MM.1S (cell line): ENCODE measurements at regions not wholly inside any gene's neighbourhood (a gene's known extent, or its start where the extent isn't known, plus 50 kb on each side); places are given as distances from the start of the nearest gene placed in this dataset.

Experiments
- CTCF ChIP-seq: fragments of 300-600 bp; sonication (generic); IDR thresholded peaks from 2 replicates; pipeline ENCODE4 v1.5.1; 2016; ENCODE audit warnings: antibody characterized with exemption, low read length, mixed read lengths
- EZH2 ChIP-seq: fragments of 300-600 bp; sonication (generic); optimal IDR thresholded peaks from 2 replicates; pipeline ENCODE3; 2017; ENCODE audit warnings: low read depth, mild to moderate bottlenecking, antibody characterized with exemption, low read length, mixed read lengths

- TF ChIP-seq CTCF (no peak), EZH2 (no peak)
These were observed 335.4 kb upstream of the IGF1R start for GRCh38 chr15:98312913-98313312.
